ENCODE measurements at regions not wholly inside any gene's neighbourhood (a gene's known extent, or its start where the extent isn't known, plus 50 kb on each side); places are given as distances from the start of the nearest gene placed in this dataset.

GRCh38 chr19:29118389-29118788, 94.6 kb downstream of the UQCRFS1 start:
- TF ChIP-seq CTCF (IDR thresholded peaks at IDR 0.05) (no peak), POLR2A (IDR thresholded peaks at IDR 0.05) (no peak)
